ENCODE measurements at regions not wholly inside any gene's neighbourhood (a gene's known extent, or its start where the extent isn't known, plus 50 kb on each side); places are given as distances from the start of the nearest gene placed in this dataset.
A peak's percentile ranks its signal among the peaks of the same experiment; 100 is the strongest.

GRCh38 chr10:88168171-88169036, 305.0 kb downstream of the PTEN start:
- DNase-seq (ENCODE audit: low read depth in 3 of 3) = no peak

- DNase-seq (ENCODE audit: low read depth in 3 of 3) = no peak
Observed at GRCh38 chr10:88169037-88169319, 305.6 kb downstream of the PTEN start.

GRCh38 chr10:88170628-88171027, 307.2 kb downstream of the PTEN start:
- no peak for DNase-seq (ENCODE audit: low read depth in 3 of 3)

- no peak for DNase-seq (ENCODE audit: low read depth in 3 of 3)
Observed at GRCh38 chr10:88172159-88172558, 308.7 kb downstream of the PTEN start.

GRCh38 chr10:88174391-88174790, 311.0 kb downstream of the PTEN start:
- no peak for DNase-seq (ENCODE audit: low read depth in 3 of 3)

GRCh38 chr10:88178758-88179157, 315.3 kb downstream of the PTEN start:
- DNase-seq (ENCODE audit: low read depth in 3 of 3) = no peak

GRCh38 chr10:88179831-88180230, 316.4 kb downstream of the PTEN start:
- DNase-seq (ENCODE audit: low read depth in 3 of 3) = no peak

- DNase-seq (ENCODE audit: low read depth in 3 of 3) = no peak
Observed at GRCh38 chr10:88181902-88182600, 318.6 kb downstream of the PTEN start.

- no peak for DNase-seq (ENCODE audit: low read depth in 3 of 3)
Observed at GRCh38 chr10:88182601-88182930, 319.1 kb downstream of the PTEN start.

- no peak for DNase-seq (ENCODE audit: low read depth in 3 of 3)
Observed at GRCh38 chr10:88184543-88185297, 321.3 kb downstream of the PTEN start.

- DNase-seq (ENCODE audit: low read depth in 3 of 3) = no peak
Observed at GRCh38 chr10:88185830-88186229, 322.4 kb downstream of the PTEN start.

GRCh38 chr10:88186335-88186734, 322.9 kb downstream of the PTEN start:
- DNase-seq (ENCODE audit: low read depth in 3 of 3) = no peak

- no peak for DNase-seq (ENCODE audit: low read depth in 3 of 3)
Observed at GRCh38 chr10:88187472-88187871, 324.0 kb downstream of the PTEN start.

- no peak for DNase-seq (ENCODE audit: low read depth in 3 of 3)
Observed at GRCh38 chr10:88190123-88190522, 326.7 kb downstream of the PTEN start.

GRCh38 chr10:88190540-88191235, 327.3 kb downstream of the PTEN start:
- DNase-seq (ENCODE audit: low read depth in 3 of 3) = no peak

- no peak for DNase-seq (ENCODE audit: low read depth in 3 of 3)
Observed at GRCh38 chr10:88193018-88193417, 329.6 kb downstream of the PTEN start.

- DNase-seq (ENCODE audit: low read depth in 3 of 3) = peak in 1 of 3 experiments; percentile 4
Observed at GRCh38 chr10:88194041-88194887, 330.8 kb downstream of the PTEN start.

GRCh38 chr10:88194961-88195367, 331.5 kb downstream of the PTEN start:
- no peak for DNase-seq (ENCODE audit: low read depth in 3 of 3)

- DNase-seq (ENCODE audit: low read depth in 3 of 3) = no peak
Observed at GRCh38 chr10:88195841-88196240, 332.4 kb downstream of the PTEN start.

- no peak for DNase-seq (ENCODE audit: low read depth in 3 of 3)
Observed at GRCh38 chr10:88196291-88196690, 332.9 kb downstream of the PTEN start.

GRCh38 chr10:88198023-88198422, 334.6 kb downstream of the PTEN start:
- no peak for DNase-seq (ENCODE audit: low read depth in 3 of 3)

All from stimulated activated CD4-positive, alpha-beta T cell treated with anti-CD3 and anti-CD28 coated beads, TNF-alpha, amount 100 ng/mL, for 24 hours (primary cell).